ENCODE measurements at regions not wholly inside any gene's neighbourhood (a gene's known extent, or its start where the extent isn't known, plus 50 kb on each side); places are given as distances from the start of the nearest gene placed in this dataset.
A peak's percentile ranks its signal among the peaks of the same experiment; 100 is the strongest.

- peak; percentile 99 for TF ChIP-seq ZNF691 (CRISPR knock-in tag; IDR thresholded peaks at IDR 0.05; ENCODE audit: borderline replicate concordance, low read depth)
- TF ChIP-seq HCFC1 (IDR thresholded peaks at IDR 0.05; ENCODE audit: low read depth, low read length) = no peak
- TF ChIP-seq GTF2F1 (IDR thresholded peaks at IDR 0.05; ENCODE audit: low read length) = no peak
- TF ChIP-seq SRSF9 (IDR thresholded peaks at IDR 0.05; ENCODE audit: borderline replicate concordance, insufficient read depth, low read depth, low read length, poor library complexity, severe bottlenecking) = no peak
- TF ChIP-seq NFIB (CRISPR knock-in tag; IDR thresholded peaks at IDR 0.05; ENCODE audit: borderline replicate concordance) = no peak
- TF ChIP-seq ZNF709 (CRISPR knock-in tag; IDR thresholded peaks at IDR 0.05) = no peak
- TF ChIP-seq JDP2 (CRISPR knock-in tag; IDR thresholded peaks at IDR 0.05; ENCODE audit: borderline replicate concordance) = no peak
- TF ChIP-seq ZNF547 (CRISPR knock-in tag; IDR thresholded peaks at IDR 0.05) = no peak
- peak; percentile 70 for TF ChIP-seq ZNF501 (CRISPR knock-in tag; IDR thresholded peaks at IDR 0.05)
- TF ChIP-seq ATF6 (CRISPR knock-in tag; conservative IDR thresholded peaks at IDR 0.05) = no peak
- TF ChIP-seq ELF4 (CRISPR knock-in tag; IDR thresholded peaks at IDR 0.05; ENCODE audit: borderline replicate concordance) = no peak
- no peak for TF ChIP-seq PATZ1 (CRISPR knock-in tag; IDR thresholded peaks at IDR 0.05)
- no peak for TF ChIP-seq PHF5A (CRISPR knock-in tag; IDR thresholded peaks at IDR 0.05; ENCODE audit: low read depth, unreplicated experiment)
- no peak for TF ChIP-seq ZBTB37 (CRISPR knock-in tag; IDR thresholded peaks at IDR 0.05)
- peak; percentile 93 for TF ChIP-seq NFYB (CRISPR knock-in tag; IDR thresholded peaks at IDR 0.05)
- no peak for TF ChIP-seq ZNF333 (CRISPR knock-in tag; IDR thresholded peaks at IDR 0.05; ENCODE audit: borderline replicate concordance)
- TF ChIP-seq ZNF607 (CRISPR knock-in tag; IDR thresholded peaks at IDR 0.05; ENCODE audit: borderline replicate concordance) = peak; percentile 31; the same call in 1 of the 2 replicates
- 0 out of 2 replicates have a peak, but pooled peaks have one; percentile 35 for TF ChIP-seq ESRRA (CRISPR knock-in tag; IDR thresholded peaks at IDR 0.05; ENCODE audit: low read depth)
- TF ChIP-seq DZIP1 (CRISPR knock-in tag; IDR thresholded peaks at IDR 0.05) = no peak
- peak; percentile 89 for TF ChIP-seq ZNF572 (CRISPR knock-in tag; IDR thresholded peaks at IDR 0.05)
- no peak for TF ChIP-seq SAFB2 (CRISPR knock-in tag; IDR thresholded peaks at IDR 0.05; ENCODE audit: borderline replicate concordance, low read depth)
These were observed 67.7 kb upstream of the RAB4A start (continued) for GRCh38 chr1:229203030-229203751.

Data from HepG2 (cell line).